ENCODE measurements at regions not wholly inside any gene's neighbourhood (a gene's known extent, or its start where the extent isn't known, plus 50 kb on each side); places are given as distances from the start of the nearest gene placed in this dataset.
A peak's percentile ranks its signal among the peaks of the same experiment; 100 is the strongest.

- Histone ChIP-seq H3K4me3 (no peak overlapping the region), H3K9ac (ENCODE audit: insufficient read length) (no peak overlapping the region), H3K9me3 (ENCODE audit: low read depth, low read length) (no peaks in the 10 kb centered on the region), H3K27ac (no peak overlapping the region), H3K36me3 (ENCODE audit: insufficient read depth, low read length) (no peaks in the 10 kb centered on the region)
- TF ChIP-seq FOXP2 (optimal IDR thresholded peaks at IDR 0.05; ENCODE audit: control extremely low read depth, extremely low read length, insufficient read depth) (no peak), POLR2AphosphoS5 (IDR thresholded peaks at IDR 0.05; ENCODE audit: borderline replicate concordance, low read depth, low read length) (no peak), EZH2 (IDR thresholded peaks at IDR 0.05) (no peak)
- no peak for DNase-seq (ENCODE audit: low read depth, low spot score)
Measured at GRCh38 chr6:113529879-113530278, 327.3 kb upstream of the MARCKS start.

- DNase-seq (ENCODE audit: low read depth, low spot score): no peak
Measured at GRCh38 chr6:113530769-113531168, 326.4 kb upstream of the MARCKS start.

GRCh38 chr6:113539202-113539601 is 317.9 kb upstream of the MARCKS start:
- H3K4me3 ChIP-seq: no peak overlapping the region
- no peak overlapping the region for H3K9ac ChIP-seq (ENCODE audit: insufficient read length)
- H3K27ac ChIP-seq: no peak overlapping the region
- TF ChIP-seq FOXP2 (optimal IDR thresholded peaks at IDR 0.05; ENCODE audit: control extremely low read depth, extremely low read length, insufficient read depth): no peak
- TF ChIP-seq EZH2 (IDR thresholded peaks at IDR 0.05): no peak
- TF ChIP-seq POLR2AphosphoS5 (IDR thresholded peaks at IDR 0.05; ENCODE audit: borderline replicate concordance, low read depth, low read length): no peak
- no peaks in the 10 kb centered on the region for H3K9me3 ChIP-seq (ENCODE audit: low read depth, low read length)
- H3K36me3 ChIP-seq (ENCODE audit: insufficient read depth, low read length): no peaks in the 10 kb centered on the region
- DNase-seq (ENCODE audit: low read depth, low spot score): no peak

More at GRCh38 chr6:113530769-113531168, 326.4 kb upstream of the MARCKS start:
- H3K27ac ChIP-seq: no peak overlapping the region
- H3K9ac ChIP-seq (ENCODE audit: insufficient read length): no peak overlapping the region
- H3K36me3 ChIP-seq (ENCODE audit: insufficient read depth, low read length): no peaks in the 10 kb centered on the region
- no peaks in the 10 kb centered on the region for H3K9me3 ChIP-seq (ENCODE audit: low read depth, low read length)
- H3K4me3 ChIP-seq: no peak overlapping the region
- no peak for TF ChIP-seq POLR2AphosphoS5 (IDR thresholded peaks at IDR 0.05; ENCODE audit: borderline replicate concordance, low read depth, low read length)
- TF ChIP-seq FOXP2 (optimal IDR thresholded peaks at IDR 0.05; ENCODE audit: control extremely low read depth, extremely low read length, insufficient read depth): no peak
- no peak for TF ChIP-seq EZH2 (IDR thresholded peaks at IDR 0.05)

GRCh38 chr6:113539623-113540022 is 317.5 kb upstream of the MARCKS start:
- H3K9ac ChIP-seq (ENCODE audit: insufficient read length): no peak overlapping the region
- TF ChIP-seq POLR2AphosphoS5 (IDR thresholded peaks at IDR 0.05; ENCODE audit: borderline replicate concordance, low read depth, low read length) (no peak), FOXP2 (optimal IDR thresholded peaks at IDR 0.05; ENCODE audit: control extremely low read depth, extremely low read length, insufficient read depth) (no peak)
- no peaks in the 10 kb centered on the region for H3K36me3 ChIP-seq (ENCODE audit: insufficient read depth, low read length)
- no peaks in the 10 kb centered on the region for H3K9me3 ChIP-seq (ENCODE audit: low read depth, low read length)
- no peak overlapping the region for H3K27ac ChIP-seq
- no peak for DNase-seq (ENCODE audit: low read depth, low spot score)
- no peak overlapping the region for H3K4me3 ChIP-seq

GRCh38 chr6:113540466-113540865 is 316.7 kb upstream of the MARCKS start:
- no peaks in the 10 kb centered on the region for H3K36me3 ChIP-seq (ENCODE audit: insufficient read depth, low read length)
- H3K27ac ChIP-seq: no peak overlapping the region
- H3K9ac ChIP-seq (ENCODE audit: insufficient read length): no peak overlapping the region
- no peaks in the 10 kb centered on the region for H3K9me3 ChIP-seq (ENCODE audit: low read depth, low read length)
- DNase-seq (ENCODE audit: low read depth, low spot score): peak; percentile 34
- no peak overlapping the region for H3K4me3 ChIP-seq
- no peak for TF ChIP-seq POLR2AphosphoS5 (IDR thresholded peaks at IDR 0.05; ENCODE audit: borderline replicate concordance, low read depth, low read length)
- TF ChIP-seq FOXP2 (optimal IDR thresholded peaks at IDR 0.05; ENCODE audit: control extremely low read depth, extremely low read length, insufficient read depth): no peak
- TF ChIP-seq EZH2 (IDR thresholded peaks at IDR 0.05): no peak

- H3K4me3 ChIP-seq: no peak overlapping the region
- H3K9ac ChIP-seq (ENCODE audit: insufficient read length): no peak overlapping the region
- TF ChIP-seq EZH2 (IDR thresholded peaks at IDR 0.05): no peak
- TF ChIP-seq FOXP2 (optimal IDR thresholded peaks at IDR 0.05; ENCODE audit: control extremely low read depth, extremely low read length, insufficient read depth): no peak
- TF ChIP-seq POLR2AphosphoS5 (IDR thresholded peaks at IDR 0.05; ENCODE audit: borderline replicate concordance, low read depth, low read length): no peak
- no peak overlapping the region for H3K27ac ChIP-seq
- H3K36me3 ChIP-seq (ENCODE audit: insufficient read depth, low read length): no peaks in the 10 kb centered on the region
- H3K9me3 ChIP-seq (ENCODE audit: low read depth, low read length): no peaks in the 10 kb centered on the region
- no peak for DNase-seq (ENCODE audit: low read depth, low spot score)
Measured at GRCh38 chr6:113551168-113551567, 306.0 kb upstream of the MARCKS start.

- no peaks in the 10 kb centered on the region for H3K36me3 ChIP-seq (ENCODE audit: insufficient read depth, low read length)
- TF ChIP-seq EZH2 (IDR thresholded peaks at IDR 0.05) (no peak), FOXP2 (optimal IDR thresholded peaks at IDR 0.05; ENCODE audit: control extremely low read depth, extremely low read length, insufficient read depth) (no peak), POLR2AphosphoS5 (IDR thresholded peaks at IDR 0.05; ENCODE audit: borderline replicate concordance, low read depth, low read length) (no peak)
- DNase-seq (ENCODE audit: low read depth, low spot score): no peak
- H3K4me3 ChIP-seq: no peak overlapping the region
- H3K27ac ChIP-seq: no peak overlapping the region
- no peaks in the 10 kb centered on the region for H3K9me3 ChIP-seq (ENCODE audit: low read depth, low read length)
- no peak overlapping the region for H3K9ac ChIP-seq (ENCODE audit: insufficient read length)
Measured at GRCh38 chr6:113556775-113557174, 300.4 kb upstream of the MARCKS start.

- Histone ChIP-seq H3K9ac (ENCODE audit: insufficient read length) (no peak overlapping the region), H3K9me3 (ENCODE audit: low read depth, low read length) (no peaks in the 10 kb centered on the region), H3K36me3 (ENCODE audit: insufficient read depth, low read length) (no peaks in the 10 kb centered on the region), H3K4me3 (no peak overlapping the region), H3K27ac (no peak overlapping the region)
- no peak for DNase-seq (ENCODE audit: low read depth, low spot score)
- TF ChIP-seq EZH2 (IDR thresholded peaks at IDR 0.05) (no peak), FOXP2 (optimal IDR thresholded peaks at IDR 0.05; ENCODE audit: control extremely low read depth, extremely low read length, insufficient read depth) (no peak), POLR2AphosphoS5 (IDR thresholded peaks at IDR 0.05; ENCODE audit: borderline replicate concordance, low read depth, low read length) (no peak)
Measured at GRCh38 chr6:113558431-113558830, 298.7 kb upstream of the MARCKS start.

- Histone ChIP-seq H3K9me3 (ENCODE audit: low read depth, low read length) (no peaks in the 10 kb centered on the region), H3K27ac (no peak overlapping the region), H3K9ac (ENCODE audit: insufficient read length) (no peak overlapping the region), H3K36me3 (ENCODE audit: insufficient read depth, low read length) (no peaks in the 10 kb centered on the region), H3K4me3 (no peak overlapping the region)
- TF ChIP-seq EZH2 (IDR thresholded peaks at IDR 0.05): no peak
- TF ChIP-seq POLR2AphosphoS5 (IDR thresholded peaks at IDR 0.05; ENCODE audit: borderline replicate concordance, low read depth, low read length): no peak
- no peak for TF ChIP-seq FOXP2 (optimal IDR thresholded peaks at IDR 0.05; ENCODE audit: control extremely low read depth, extremely low read length, insufficient read depth)
- DNase-seq (ENCODE audit: low read depth, low spot score): no peak
Measured at GRCh38 chr6:113558966-113559365, 298.2 kb upstream of the MARCKS start.

All from SK-N-MC (cell line).